GM21528 (cell line): ENCODE measurements at regions not wholly inside any gene's neighbourhood (a gene's known extent, or its start where the extent isn't known, plus 50 kb on each side); places are given as distances from the start of the nearest gene placed in this dataset.
"Not testable (repeated sequence)": the region's sequence is repeated elsewhere in the genome, so short reads cannot be mapped to it uniquely, and the experiment has no call there.

Experiments
- ATAC-seq: cut with Tn5 transposase; IDR thresholded peaks from one replicate; pipeline ENCODE4 v1.9.1; 2021; ENCODE audit warnings: mild to moderate bottlenecking, moderate library complexity; ENCODE audit not compliant: unreplicated experiment, low FRiP score

DNA sequence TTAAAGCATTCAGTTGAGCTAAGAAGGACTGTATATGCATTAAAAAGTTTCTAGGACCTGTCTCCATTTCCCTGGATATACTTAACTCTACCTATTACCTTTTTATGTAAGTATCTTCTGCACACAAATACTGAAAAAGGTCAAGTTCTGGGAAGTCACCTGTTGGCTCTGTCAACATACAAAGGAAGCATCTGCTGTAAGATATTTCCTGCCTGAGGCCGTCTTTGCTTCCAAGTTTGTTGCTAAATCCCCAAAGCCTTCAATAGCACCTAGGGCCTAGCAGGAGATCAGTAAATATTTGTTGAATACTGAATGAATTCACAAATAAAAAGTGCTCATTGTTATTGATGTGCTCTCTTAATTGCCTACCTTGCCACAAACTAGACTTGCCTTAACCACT, 188.4 kb downstream of the DUSP6 start:
- no peak for ATAC-seq

DNA sequence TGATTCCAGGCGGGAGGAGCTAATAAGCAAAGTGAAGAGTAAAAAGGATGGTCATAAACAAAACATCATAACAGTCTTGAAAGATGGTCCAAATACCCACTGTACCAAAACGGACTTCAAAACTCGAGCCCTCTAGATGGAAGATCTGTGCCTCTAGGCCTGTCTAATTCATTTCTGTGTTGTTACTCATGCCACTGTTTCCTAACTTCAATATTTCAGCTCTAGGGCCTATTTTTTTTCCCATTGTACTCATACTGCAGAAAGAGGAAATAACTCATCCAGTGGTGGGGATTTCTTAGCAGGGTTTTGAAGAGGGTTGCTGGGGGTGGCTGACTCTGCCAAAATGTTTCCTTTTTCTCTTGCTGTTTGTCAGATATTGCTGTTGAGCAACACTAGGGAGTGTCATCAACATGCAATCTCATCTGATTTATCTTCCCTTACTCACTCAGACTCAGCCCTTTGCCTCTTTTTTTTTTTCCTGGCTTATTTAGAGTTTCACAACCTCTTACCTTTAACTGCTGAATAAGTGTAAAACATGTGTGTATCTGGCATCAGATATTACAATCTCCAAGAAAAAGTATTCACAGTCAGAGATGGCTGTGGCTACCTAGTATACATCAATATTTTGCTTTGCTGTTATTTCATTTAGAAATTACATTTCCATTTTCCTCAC, 189.6 kb downstream of the DUSP6 start:
- ATAC-seq: no peak

DNA sequence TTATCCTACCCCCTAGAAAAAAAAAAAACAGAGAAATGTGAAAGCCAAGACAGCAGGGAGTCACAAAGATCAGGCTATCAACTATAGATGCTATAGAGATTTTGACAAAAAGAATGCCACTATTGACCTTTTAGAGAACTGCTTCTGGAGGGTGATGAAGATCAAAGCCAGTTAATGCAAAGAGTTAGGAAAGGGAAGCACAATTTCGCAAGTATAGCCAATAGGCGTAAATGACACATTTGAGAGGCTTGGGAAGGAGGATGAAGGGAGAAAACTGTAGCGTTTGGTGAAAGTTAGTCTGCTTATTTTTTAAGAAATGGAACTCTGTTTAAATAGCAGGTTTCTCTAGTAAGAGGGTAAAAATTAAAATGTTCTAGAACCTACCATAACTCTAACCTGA, 190.7 kb downstream of the DUSP6 start:
- ATAC-seq: no peak

DNA sequence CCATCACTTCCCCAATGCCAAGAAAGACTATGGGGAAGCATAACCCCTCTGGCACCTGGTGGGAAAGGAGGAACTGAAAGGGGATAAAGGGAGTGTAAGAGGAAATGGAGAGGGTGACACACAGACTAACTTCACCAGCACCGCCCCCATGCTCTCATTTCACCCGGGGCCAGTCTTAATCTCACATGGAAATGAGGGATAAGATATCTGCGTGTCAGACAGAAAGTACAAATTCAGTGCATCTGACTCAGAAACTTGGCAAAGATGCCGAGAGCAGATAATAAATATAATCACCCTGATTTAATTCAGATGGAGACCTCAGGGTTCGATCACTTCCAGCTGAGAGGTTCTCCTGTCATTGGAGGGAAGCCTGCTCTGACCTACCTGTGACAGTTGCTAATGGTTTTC, 191.6 kb downstream of the DUSP6 start:
- ATAC-seq: no peak

DNA sequence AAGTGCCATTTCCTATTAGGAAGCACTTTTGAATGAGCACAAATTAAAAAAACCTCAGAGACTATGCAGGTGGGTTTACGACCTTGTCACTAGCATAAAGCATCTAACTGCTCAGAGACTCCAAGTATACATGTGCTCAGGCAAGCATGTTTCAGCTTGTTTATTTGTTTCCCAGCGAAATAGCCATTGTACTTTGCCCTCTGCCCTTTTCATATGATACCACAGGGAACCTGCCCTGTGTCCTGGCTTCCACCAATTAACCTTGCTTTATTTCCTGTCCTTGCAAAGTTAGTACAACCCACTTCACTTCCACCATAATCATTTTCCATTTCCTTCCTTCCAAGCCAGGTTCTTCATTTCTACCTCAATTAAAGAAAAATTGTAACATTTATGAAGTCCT, 194.9 kb downstream of the DUSP6 start:
- no peak for ATAC-seq

DNA sequence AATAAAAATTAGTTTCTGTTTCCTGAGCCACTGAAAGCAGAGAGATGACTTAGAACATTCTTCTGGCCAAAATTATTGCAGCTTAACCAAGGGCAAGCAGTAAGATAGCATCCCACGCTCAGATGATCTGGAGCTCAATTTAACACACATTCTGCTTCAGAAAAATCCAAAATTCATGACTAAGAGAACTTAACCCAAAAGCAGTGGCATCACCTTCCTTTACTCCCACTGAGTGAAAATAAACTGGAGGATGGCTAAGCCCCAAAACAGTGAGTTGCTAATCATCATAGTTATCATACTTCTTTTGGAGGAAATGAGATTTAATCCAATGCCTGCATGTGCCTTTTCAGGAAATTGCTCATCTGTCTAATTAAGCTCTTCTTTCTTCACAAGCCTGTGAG, 195.4 kb downstream of the DUSP6 start:
- no peak for ATAC-seq

DNA sequence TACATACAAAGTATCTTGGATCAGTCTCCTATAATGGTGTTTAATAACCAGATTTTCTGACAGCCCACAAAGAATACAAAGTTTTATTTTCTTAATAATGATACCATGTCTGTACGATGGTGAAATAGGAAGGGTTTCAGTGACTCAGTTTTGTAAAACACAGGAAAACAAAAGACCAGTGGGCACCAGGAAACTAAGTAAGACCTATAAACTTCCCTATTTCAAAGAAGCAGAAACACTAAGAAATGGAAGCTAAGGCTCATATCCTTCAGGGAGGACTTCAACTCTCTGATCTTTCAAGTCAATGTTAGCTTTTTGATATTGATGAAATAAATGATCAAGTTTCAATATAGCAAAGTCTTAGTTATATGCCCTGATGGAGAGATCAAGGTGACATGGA, 196.0 kb downstream of the DUSP6 start:
- no peak for ATAC-seq

DNA sequence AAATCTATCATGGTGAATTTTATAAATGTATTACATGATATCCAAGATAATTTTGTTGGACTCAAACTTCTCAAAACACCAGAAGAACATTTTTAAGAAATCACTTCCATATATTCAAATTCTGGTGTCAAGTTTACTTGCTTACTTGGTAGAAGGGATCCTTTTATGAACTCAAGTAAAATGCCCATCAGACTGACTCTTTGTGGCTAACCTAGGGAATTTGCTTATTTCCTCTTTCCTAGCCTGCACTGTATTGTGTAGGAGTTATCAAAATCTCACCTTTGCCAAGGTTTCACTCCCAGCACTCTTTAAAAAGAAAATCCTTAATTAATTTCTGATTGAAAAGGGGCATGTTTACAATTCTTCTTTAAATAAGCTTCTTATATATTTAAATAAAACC, 196.5 kb downstream of the DUSP6 start:
- ATAC-seq: no peak

DNA sequence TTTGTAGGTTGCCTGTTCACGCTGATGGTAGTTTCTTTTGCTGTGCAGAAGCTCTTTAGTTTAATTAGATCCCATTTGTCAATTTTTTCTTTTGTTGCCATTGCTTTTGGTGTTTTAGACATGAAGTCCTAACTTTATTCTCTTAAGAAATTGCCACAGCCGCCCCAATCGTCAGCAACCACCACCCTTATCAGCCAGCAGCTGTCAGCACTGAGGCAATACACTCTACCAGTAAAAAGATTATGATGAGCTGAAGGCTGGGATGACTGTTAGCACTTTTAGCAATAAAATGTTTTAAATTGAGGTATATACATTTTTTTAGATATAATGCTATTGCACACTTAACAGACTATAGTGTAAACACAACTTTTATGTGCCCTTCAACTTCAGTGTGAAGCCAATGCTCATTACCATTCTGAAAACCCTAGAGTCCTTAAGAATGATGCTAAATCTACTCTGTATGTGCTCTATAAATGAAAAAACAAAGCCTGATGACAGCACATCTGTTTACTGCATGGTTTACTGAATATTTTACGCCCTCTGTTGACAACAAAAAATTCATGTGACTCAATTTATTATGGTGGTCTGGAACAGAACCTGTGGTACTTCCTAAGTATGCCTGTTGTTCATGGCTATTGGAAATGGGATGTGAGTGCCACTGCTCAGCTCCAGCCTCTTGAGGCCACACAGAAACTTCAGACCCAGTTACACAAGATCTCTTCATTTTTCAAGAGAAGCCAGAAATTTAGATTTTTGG, 197.4 kb downstream of the DUSP6 start:
- no peak for ATAC-seq

DNA sequence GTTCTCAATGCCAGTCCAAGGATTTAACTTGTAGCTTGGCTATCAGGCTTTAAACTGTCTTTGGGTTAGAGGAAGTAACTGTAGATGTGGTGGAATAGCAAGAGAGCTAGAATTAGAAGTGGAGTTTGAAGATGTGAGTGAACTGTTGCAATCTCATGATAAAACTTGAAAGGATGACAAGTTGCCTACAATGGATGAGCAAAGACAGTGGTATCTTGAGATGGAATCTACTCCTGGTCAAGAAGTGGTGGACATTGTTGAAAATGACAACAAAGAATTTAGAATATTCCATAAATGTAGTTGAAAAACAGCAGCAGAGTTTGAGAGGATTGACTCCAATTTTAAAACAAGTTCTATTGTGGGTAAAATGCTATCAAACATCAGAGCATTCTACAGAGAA, 199.0 kb downstream of the DUSP6 start:
- no peak for ATAC-seq

DNA sequence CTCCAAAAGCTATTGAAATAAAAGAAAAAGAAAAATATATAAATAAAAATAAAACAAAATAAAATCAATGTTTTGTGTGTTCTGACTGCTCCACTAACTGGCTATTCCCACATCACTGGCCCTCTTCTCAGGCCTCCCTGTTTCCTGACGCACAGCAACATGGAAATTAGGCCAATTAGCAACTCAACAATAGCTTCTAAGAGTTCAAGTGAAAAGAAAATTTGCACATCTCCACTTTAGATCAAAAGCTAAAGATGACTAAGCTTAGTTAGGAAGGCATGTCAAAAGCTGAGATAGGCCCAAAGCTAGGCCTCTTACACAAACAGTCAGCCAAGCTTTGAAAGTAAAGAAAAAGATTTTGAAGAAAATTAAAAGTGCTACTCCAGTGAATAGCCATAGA, 200.8 kb downstream of the DUSP6 start:
- no peak for ATAC-seq

DNA sequence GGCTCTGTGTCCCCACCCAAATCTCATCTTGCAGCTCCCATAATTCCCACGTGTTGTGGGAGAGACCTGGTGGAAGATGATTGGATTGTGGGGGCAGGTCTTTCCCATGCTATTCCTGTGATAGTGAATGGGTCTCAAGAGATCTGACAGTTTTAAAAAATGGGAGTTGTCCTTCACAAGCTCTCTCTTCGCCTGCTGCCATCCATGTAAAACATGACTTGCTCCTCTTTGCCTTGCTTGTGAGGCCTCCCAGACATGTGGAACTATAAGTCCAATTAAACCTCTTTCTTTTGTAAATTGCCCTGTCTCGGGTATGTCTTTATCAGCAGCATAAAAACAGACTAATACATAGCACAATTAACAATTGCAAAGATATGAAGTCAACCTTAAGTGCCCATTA, 201.5 kb downstream of the DUSP6 start:
- not testable (repeated sequence) for ATAC-seq

DNA sequence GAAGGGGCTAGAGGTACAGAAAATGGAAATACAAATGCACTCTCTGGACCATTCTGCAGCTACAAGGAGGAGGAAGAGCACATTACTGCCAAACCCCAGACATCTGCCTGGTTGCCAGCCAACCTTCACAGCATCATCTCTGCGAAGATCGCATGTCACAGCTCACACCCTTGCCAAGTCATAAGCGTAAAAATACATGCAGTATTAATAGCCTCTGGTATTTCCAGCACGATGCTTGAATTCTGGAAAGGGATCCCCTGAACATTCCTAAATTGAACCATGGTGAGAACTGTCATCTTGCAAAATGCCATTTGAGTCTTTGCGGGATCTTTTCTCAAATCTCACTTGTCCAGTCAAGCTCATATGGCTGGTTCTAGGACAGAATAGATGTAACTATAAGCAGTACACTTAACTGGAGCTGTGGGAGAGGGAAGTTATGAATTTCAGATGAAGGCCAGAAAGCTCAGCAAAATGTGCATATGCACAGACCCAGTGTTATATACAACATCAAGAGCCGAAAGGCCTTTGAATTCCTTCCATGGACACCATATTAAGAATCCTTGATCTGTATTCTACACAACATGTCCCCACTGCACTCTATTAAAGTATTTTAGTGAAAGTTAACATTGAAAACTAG, 211.6 kb downstream of the DUSP6 start:
- ATAC-seq: no peak

DNA sequence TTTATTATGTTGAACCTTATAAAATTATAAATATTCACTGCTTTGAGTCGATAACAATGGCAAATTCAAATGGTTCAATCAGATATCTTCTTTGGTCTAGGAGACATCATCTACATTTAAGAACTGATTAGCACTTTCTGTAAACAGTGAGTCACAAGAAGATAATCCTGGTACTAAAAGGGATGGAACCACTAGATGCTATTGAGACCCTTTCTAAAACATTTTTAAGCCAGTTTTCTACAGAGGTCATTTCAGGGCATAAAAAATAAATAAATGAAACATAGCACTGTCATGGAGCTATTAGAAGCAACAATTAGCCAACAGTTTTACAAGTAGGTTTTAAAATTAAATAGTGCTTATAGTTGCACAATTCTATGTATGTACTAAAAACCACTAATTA, 212.2 kb downstream of the DUSP6 start:
- ATAC-seq: no peak

DNA sequence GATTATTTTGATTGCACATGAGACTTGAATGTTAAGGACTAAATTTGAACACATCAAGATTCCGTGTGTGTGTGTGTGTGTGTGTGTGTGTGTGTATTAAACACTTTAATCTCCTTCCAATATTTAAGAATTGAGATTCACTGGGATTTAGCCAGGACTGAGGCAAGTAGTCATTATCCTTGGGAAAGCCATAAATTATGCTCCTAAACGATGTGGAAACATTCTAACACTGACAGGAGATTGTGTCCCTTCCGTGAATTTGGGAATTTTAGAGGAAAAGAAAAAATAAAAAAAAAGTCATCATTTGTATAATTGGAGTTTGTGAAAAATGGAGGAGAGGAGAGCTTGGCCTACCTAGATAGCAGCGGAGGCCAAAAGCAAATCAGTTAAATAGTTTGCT, 212.9 kb downstream of the DUSP6 start:
- no peak for ATAC-seq

DNA sequence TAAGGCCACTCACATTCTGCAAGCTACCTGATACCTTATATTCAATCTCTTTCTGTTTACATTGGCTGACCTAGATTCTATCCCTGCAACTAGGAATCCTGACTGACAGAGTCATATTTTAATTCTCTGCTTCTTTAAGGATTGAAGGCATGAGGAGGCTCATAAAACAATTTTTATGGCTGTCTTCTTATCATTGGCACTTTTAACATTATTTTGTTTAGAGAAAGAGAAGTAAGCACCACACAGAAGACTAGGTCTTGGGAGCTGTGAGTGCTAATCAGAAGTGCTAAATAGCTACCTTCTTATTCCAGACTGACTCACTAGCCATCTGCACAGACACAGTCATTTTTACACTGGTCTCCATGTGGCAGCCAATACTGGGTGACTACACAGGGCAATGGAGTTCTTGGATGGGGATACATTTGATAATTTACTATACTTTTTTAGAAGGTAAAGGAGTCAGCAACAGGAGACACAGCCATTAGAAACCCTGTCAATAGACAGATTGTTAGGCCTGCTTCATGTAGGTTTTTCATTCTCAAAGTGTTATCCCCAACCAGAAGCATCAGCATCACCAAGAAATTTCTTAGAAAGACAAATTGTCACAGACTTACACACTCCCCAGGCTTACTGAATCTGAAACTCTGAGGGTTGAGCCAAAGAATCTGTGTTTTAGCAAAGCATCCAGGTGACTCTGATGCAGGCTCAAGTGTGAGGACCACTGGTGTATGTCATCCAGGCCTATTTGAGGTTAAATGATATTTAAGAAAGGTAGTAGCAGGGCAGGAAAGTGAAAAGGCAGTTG, 214.1 kb downstream of the DUSP6 start:
- ATAC-seq: no peak

DNA sequence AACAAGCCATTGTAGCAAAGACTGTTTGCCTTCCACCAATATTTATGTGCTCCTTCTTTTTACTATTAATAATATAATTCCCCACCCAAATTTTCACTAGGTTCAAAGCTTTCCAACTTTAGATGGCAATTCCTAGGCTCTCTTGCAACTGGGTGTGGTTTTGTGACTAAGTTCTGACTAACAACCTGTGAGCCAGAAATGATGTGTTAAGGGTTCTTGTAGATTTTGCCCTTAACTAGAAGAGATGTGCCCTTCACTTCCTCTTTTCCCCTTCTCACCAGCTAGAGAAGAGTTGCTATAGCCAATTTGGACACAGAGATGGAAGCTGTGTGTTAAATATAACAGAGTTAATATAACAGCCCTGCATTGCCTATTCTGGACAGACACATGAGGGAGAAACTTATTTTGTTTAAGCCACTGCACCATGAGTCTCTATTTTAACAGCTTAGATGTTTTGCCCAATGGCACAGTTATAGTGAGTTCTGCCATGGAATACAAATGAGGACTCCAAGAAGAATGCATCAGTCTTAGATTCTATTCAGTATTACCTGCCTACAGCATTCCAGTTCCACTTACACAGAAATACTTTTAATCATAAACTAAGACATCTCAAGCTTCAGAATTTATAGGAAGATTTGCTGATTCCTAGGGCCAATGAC, 216.2 kb downstream of the DUSP6 start:
- ATAC-seq: no peak

DNA sequence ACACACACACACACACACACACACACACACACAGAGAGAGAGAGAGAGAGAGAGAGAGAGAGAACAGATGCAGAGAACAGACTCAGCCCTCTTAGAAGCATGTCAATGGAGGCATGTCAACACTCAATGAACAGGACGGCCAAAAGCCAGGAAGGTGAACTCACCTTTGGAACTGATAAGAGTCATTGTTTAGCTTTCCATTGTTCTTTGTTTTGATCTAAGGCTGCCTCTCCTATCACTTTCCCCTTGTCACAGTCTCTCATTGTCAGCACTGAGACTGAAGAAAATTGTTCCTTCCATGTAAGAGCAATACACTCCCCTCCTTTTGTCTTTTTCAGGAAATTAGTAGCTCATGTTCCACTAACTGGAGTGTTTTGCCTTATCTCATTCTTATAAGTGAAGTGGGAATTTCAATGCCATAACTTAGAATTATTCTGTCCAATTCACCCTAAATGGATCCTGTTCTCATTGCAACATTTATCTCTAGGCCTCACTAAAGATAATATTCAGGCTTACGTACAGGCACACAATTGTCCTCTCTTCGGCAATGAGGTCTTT, 218.0 kb downstream of the DUSP6 start:
- no peak for ATAC-seq

DNA sequence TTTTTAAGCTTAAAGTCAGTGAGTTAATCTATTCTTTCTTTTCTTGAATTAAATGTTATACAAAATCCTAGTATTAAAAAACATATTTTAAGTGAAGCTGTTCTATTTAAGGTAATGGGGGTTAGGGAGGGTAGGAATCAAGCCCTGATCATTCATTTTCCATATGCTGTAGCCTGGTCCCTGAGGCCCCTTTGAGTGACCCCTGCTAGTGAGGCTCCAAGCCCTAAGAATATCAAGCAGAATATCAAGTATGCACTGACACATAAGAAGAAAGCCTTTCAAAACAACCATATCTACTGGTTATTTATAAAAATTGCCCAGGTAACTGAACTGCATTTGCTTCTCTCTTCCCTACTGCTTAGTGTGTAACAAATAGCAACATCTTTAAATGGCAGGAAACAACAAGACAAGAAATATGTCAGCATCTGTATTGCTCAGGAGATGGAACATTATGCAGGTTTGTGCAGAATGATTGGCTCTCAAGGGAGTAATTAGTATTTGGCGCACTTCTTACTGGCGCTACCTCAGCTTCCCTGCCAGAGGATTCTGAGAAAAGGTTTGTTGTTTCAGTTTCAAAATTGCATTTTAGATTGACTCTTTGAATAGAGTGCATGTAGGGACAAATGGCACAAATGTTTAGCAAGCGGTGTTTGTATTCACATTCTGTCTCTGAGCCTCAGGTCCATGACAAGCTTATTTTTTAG, 223.0 kb downstream of the DUSP6 start:
- ATAC-seq: no peak

DNA sequence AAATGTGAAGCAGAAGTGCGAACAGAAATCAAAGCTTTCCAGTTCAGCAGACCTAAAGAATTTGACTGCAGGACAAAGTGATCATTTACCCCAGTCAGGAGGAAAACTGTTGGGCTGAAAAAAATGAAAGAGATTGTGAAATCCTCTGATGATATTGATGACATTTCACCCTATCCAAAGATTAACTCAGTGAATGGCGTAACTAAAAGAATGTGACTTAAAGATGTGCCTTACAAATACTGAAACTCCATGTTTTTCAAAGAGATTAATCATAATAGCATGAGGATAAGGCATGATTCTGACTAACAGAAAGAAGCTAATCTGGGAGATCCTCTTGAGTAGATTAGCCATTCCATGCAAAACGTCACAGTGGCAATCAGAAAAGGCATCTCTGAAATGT, 225.6 kb downstream of the DUSP6 start:
- no peak for ATAC-seq
